Stomach (tissue), 8 donors: ENCODE measurements at regions not wholly inside any gene's neighbourhood (a gene's known extent, or its start where the extent isn't known, plus 50 kb on each side); places are given as distances from the start of the nearest gene placed in this dataset.

Experiments used
- DNase-seq, 2 donors: peaks; one replicate each; pipeline versions ENCODE4 v3.0.0 to v3.0.0-alpha.2; 2013 to 2019
- H3K27ac ChIP-seq, 5 donors: fragments of 200-600 bp in 4 of 5; sonication (generic) in 4 of 5; one replicate each; pipeline ENCODE4 v1.5.1; 2013 to 2019; ENCODE audit warnings: mild to moderate bottlenecking in 1 of 5, moderate library complexity in 1 of 5
- H3K27me3 ChIP-seq, 3 donors: fragments of 200-600 bp; sonication (generic); one replicate each; pipeline ENCODE4 v1.5.1; 2017 to 2019; ENCODE audit warnings: mixed run types in 1 of 3
- H3K36me3 ChIP-seq, 4 donors: fragments of 200-600 bp; sonication (generic); 1 replicate in 3 of 4; 2 replicates in 1 of 4; pipeline ENCODE4 v1.5.1; 2016 to 2019
- H3K4me1 ChIP-seq, 4 donors: fragments of 200-600 bp; sonication (generic); one replicate each; pipeline ENCODE4 v1.5.1; 2016 to 2019
- H3K4me3 ChIP-seq, 4 donors: fragments of 200-600 bp; sonication (generic) in 3 of 4; one replicate each; pipeline ENCODE4 v1.5.1; 2016 to 2019; ENCODE audit warnings: mild to moderate bottlenecking in 1 of 4
- H3K9me3 ChIP-seq, 4 donors: fragments of 200-600 bp; sonication (generic); one replicate each; pipeline ENCODE4 v1.5.1; 2016 to 2019
- CTCF ChIP-seq, 7 experiments: fragments of 450-650 bp in 4 of 7; fragments of 200-600 bp in 3 of 7; sonication (generic) in 3 of 7; IDR thresholded peaks; one replicate each; pipeline ENCODE4 v1.5.1; 2016 to 2019; ENCODE audit warnings: antibody characterized with exemption in 7 of 7, control low read depth in 2 of 7, mild to moderate bottlenecking in 1 of 7
- EP300 ChIP-seq: sonication (generic); formaldehyde crosslinking; IDR thresholded peaks from one replicate; pipeline ENCODE4 v1.6.1; 2017; ENCODE audit warnings: antibody characterized with exemption
- POLR2A ChIP-seq, 4 donors: fragments of 450-650 bp; IDR thresholded peaks; one replicate each; pipeline ENCODE4 v1.6.1; 2016; ENCODE audit warnings: antibody characterized with exemption in 4 of 4, control low read depth in 2 of 4, mild to moderate bottlenecking in 1 of 4, moderate library complexity in 1 of 4
- POLR2AphosphoS5 ChIP-seq, 3 donors: sonication (generic); formaldehyde crosslinking; IDR thresholded peaks; one replicate each; pipeline ENCODE4 v1.6.1; 2016; ENCODE audit warnings: antibody characterized with exemption in 3 of 3
- WGBS, 5 donors: extraction: QIAGEN DNeasy Blood & Tissue Kit in 3 of 5; methylation state at CpG; one replicate each; pipeline versions ENCODE4 v1.1.5 to v1.1.7; 2013 to 2018; 5-methylcytosine and 5-hydroxymethylcytosine counted together
- intact Hi-C: fragments of 100-400 bp; cut with DNase I; formaldehyde crosslinking; loops from one replicate; pipeline ENCODE4 v1.15.1; 2023; ENCODE audit warnings: low total_unique reads
- donor health status: healthy with polysubstance abuse.
- donor health status: Bipolar disorder and iron deficiency.
- donor health status: healthy.

- no peak overlapping the region for H3K27ac ChIP-seq
- WGBS, 5 donors = 45 to 66% (median 52%) methylated on average over 2 of the region's 2 CpGs
- no peak overlapping the region for H3K4me3 ChIP-seq
- intact Hi-C loops = no loop called here
- H3K9me3 ChIP-seq = peaks cover 0 to 16% (median 8%) of the 10 kb centered on the region in 4 donors
- H3K36me3 ChIP-seq = no peaks in the 10 kb centered on the region
- TF ChIP-seq POLR2AphosphoS5 (IDR thresholded peaks at IDR 0.05) (no peak), POLR2A (IDR thresholded peaks at IDR 0.05) (no peak), EP300 (no peak)
- no peaks in the 10 kb centered on the region for H3K4me1 ChIP-seq
- peak in 1 of 2 donors; percentile 7 for DNase-seq
- H3K27me3 ChIP-seq = no peaks in the 10 kb centered on the region
These were observed 751.2 kb downstream of the JRKL start for GRCh38 chr11:97140885-97141494.

GRCh38 chr11:97143463-97143862 lies 753.6 kb downstream of the JRKL start:
- 56 to 82% (median 77%) methylated on average over 1 of the region's 1 CpG for WGBS, 5 donors
- Histone ChIP-seq H3K9me3 (peaks cover 0 to 16% (median 8%) of the 10 kb centered on the region in 4 donors), H3K4me1 (no peaks in the 10 kb centered on the region), H3K27me3 (no peaks in the 10 kb centered on the region), H3K27ac (no peak overlapping the region), H3K36me3 (no peaks in the 10 kb centered on the region), H3K4me3 (no peak overlapping the region)
- intact Hi-C loops = no loop called here
- no peak for DNase-seq
- TF ChIP-seq CTCF (IDR thresholded peaks at IDR 0.05) (no peak), EP300 (no peak), POLR2A (IDR thresholded peaks at IDR 0.05) (no peak), POLR2AphosphoS5 (IDR thresholded peaks at IDR 0.05) (no peak)

GRCh38 chr11:97149741-97150140 lies 759.9 kb downstream of the JRKL start:
- Histone ChIP-seq H3K36me3 (no peaks in the 10 kb centered on the region), H3K27me3 (no peaks in the 10 kb centered on the region), H3K27ac (no peak overlapping the region), H3K9me3 (peaks cover 0 to 2% (median under 1%) of the 10 kb centered on the region in 4 donors), H3K4me1 (no peaks in the 10 kb centered on the region), H3K4me3 (no peak overlapping the region)
- 60 to 82% (median 74%) methylated on average over 2 of the region's 2 CpGs for WGBS, 5 donors
- intact Hi-C loops = no loop called here
- peak in 1 of 2 donors; percentile 5 for DNase-seq
- TF ChIP-seq EP300 (no peak), POLR2AphosphoS5 (IDR thresholded peaks at IDR 0.05) (no peak), POLR2A (IDR thresholded peaks at IDR 0.05) (no peak), CTCF (IDR thresholded peaks at IDR 0.05) (no peak)

GRCh38 chr11:97157221-97157740 lies 767.5 kb downstream of the JRKL start:
- Histone ChIP-seq H3K36me3 (no peaks in the 10 kb centered on the region), H3K27me3 (no peaks in the 10 kb centered on the region), H3K9me3 (no peaks in the 10 kb centered on the region), H3K4me3 (no peak overlapping the region), H3K27ac (no peak overlapping the region), H3K4me1 (no peaks in the 10 kb centered on the region)
- TF ChIP-seq CTCF (IDR thresholded peaks at IDR 0.05) = no peak
- TF ChIP-seq POLR2AphosphoS5 (IDR thresholded peaks at IDR 0.05) = no peak
- TF ChIP-seq EP300 = no peak
- no peak for TF ChIP-seq POLR2A (IDR thresholded peaks at IDR 0.05)
- DNase-seq = no peak
- intact Hi-C loops = no loop called here
- 45 to 62% (median 47%) methylated on average over 2 of the region's 2 CpGs for WGBS, 5 donors

GRCh38 chr11:97158243-97158642 lies 768.4 kb downstream of the JRKL start:
- intact Hi-C loops = no loop called here
- H3K27ac ChIP-seq = no peak overlapping the region
- peak in 1 of 2 donors; percentile 13 for DNase-seq

More at GRCh38 chr11:97158243-97158642, 768.4 kb downstream of the JRKL start:
- H3K36me3 ChIP-seq = no peaks in the 10 kb centered on the region
- no peak overlapping the region for H3K4me3 ChIP-seq
- WGBS, 5 donors = 69 to 73% (median 71%) methylated on average over 5 of the region's 5 CpGs
- TF ChIP-seq EP300 (no peak), CTCF (IDR thresholded peaks at IDR 0.05) (no peak), POLR2AphosphoS5 (IDR thresholded peaks at IDR 0.05) (no peak), POLR2A (IDR thresholded peaks at IDR 0.05) (no peak)
- H3K27me3 ChIP-seq = no peaks in the 10 kb centered on the region
- H3K4me1 ChIP-seq = no peaks in the 10 kb centered on the region
- no peaks in the 10 kb centered on the region for H3K9me3 ChIP-seq
